Muscle of leg (tissue), 3 donors: ENCODE measurements at regions not wholly inside any gene's neighbourhood (a gene's known extent, or its start where the extent isn't known, plus 50 kb on each side); places are given as distances from the start of the nearest gene placed in this dataset.

Source experiments
- DNase-seq: peaks from one replicate; pipeline ENCODE4 v3.0.0; 2013
- H3K27ac ChIP-seq: one replicate; pipeline ENCODE4 v1.5.1; 2013; ENCODE audit warnings: mild to moderate bottlenecking, low read length, control low read depth
- H3K27me3 ChIP-seq: one replicate; pipeline ENCODE4 v1.6.1; 2013; ENCODE audit warnings: low read length; ENCODE audit not compliant: control insufficient read depth, insufficient read depth
- H3K36me3 ChIP-seq: one replicate; pipeline ENCODE4 v1.6.1; 2013; ENCODE audit warnings: low read length; ENCODE audit not compliant: control insufficient read depth, insufficient read depth
- H3K4me1 ChIP-seq: one replicate; pipeline ENCODE4 v1.6.1; 2013; ENCODE audit warnings: low read length; ENCODE audit not compliant: control insufficient read depth, insufficient read depth
- H3K4me3 ChIP-seq: one replicate; pipeline ENCODE4 v1.5.1; 2013; ENCODE audit warnings: low read length, control low read depth
- H3K9me3 ChIP-seq: replicated peaks from 2 replicates; pipeline ENCODE4 v1.6.1; 2013; ENCODE audit warnings: low read depth, low read length; ENCODE audit not compliant: control insufficient read depth
- WGBS: methylation state at CpG from one replicate; pipeline ENCODE4 v1.1.5; 2013; ENCODE audit warnings: missing lambda C conversion rate; ENCODE audit not compliant: insufficient coverage; 5-methylcytosine and 5-hydroxymethylcytosine counted together

GRCh38 chr3:137224464-137224863, 266.7 kb downstream of the IL20RB start:
- Histone ChIP-seq H3K27me3 (no peaks in the 10 kb centered on the region), H3K36me3 (no peaks in the 10 kb centered on the region), H3K27ac (no peak overlapping the region), H3K4me1 (no peaks in the 10 kb centered on the region), H3K9me3 (peaks cover 3% of the 10 kb centered on the region), H3K4me3 (no peak overlapping the region)
- 91% methylated on average over 2 of the region's 3 CpGs for WGBS
- no peak for DNase-seq

DNA sequence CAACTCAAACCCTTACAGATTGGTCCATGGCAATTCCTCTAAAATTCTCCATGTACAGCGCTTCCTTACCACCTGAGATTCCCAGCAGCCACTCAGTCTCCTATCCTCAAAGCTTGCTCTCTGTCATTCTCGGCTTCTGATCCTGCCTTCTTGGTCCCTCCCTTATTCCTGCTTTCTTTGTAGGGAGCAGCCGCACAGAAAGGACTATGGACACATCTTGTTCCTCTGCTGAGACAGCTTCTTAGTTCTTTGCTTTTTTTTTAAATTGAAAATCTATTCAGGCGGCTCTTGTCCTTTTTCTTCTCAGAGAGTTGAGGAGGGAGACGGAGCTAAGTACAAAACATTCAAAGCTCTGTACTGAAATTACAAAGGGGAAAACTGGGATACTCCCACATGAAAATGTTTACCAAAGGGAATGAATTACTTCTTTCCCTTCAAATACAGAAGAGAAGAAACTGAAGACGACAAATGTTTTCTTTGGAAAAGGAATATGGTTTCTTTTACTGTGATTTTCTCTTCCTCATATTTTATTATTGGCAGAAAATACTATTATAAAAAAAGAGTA, 285.1 kb downstream of the IL20RB start:
- 68% methylated on average over 2 of the region's 6 CpGs for WGBS
- Histone ChIP-seq H3K27me3 (no peaks in the 10 kb centered on the region), H3K27ac (no peak overlapping the region), H3K4me1 (no peaks in the 10 kb centered on the region), H3K36me3 (no peaks in the 10 kb centered on the region), H3K9me3 (no peaks in the 10 kb centered on the region), H3K4me3 (no peak overlapping the region)
- no peak for DNase-seq

- H3K27me3 ChIP-seq = no peaks in the 10 kb centered on the region
- no peaks in the 10 kb centered on the region for H3K36me3 ChIP-seq
- H3K27ac ChIP-seq = no peak overlapping the region
- no CpG with 5 or more reads among the region's 2 CpGs for WGBS
- H3K9me3 ChIP-seq = peaks cover 2% of the 10 kb centered on the region
- no peak for DNase-seq
- H3K4me3 ChIP-seq = no peak overlapping the region
- H3K4me1 ChIP-seq = no peaks in the 10 kb centered on the region
Measured at GRCh38 chr3:137246491-137246890, 288.7 kb downstream of the IL20RB start.

DNA sequence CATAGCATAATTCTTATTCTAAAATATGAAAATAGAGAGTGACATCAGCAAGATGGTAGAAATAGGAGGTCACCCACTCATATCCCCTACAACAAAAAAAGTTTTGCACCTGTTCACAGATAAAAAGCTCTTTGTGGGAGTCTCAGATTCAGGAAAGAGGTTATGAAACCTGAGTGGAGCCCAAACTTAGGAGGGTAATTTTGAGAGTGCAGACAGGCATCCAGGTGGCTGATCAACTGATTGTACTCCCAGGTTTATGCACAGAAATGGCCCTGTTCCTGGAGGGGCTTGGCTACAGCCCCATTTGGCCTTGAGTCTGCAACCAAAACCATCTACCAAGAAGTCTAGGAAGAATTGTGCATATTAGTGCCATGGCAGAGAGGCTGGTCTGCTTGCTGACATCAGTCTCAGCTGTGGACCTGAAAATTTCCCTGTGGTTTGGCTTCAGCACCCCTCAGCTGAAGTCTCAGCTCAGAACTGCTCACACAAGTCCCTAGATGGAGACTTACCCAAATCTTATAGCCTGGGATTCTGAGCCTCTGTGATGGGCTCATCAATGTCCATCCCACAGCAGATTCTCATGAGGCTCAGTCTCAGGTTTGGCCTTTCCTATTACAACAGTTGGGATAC, 291.6 kb downstream of the IL20RB start:
- no peak overlapping the region for H3K4me3 ChIP-seq
- no peak overlapping the region for H3K27ac ChIP-seq
- H3K27me3 ChIP-seq = no peaks in the 10 kb centered on the region
- peaks cover 5% of the 10 kb centered on the region for H3K9me3 ChIP-seq
- no peak for DNase-seq
- H3K4me1 ChIP-seq = no peaks in the 10 kb centered on the region
- no peaks in the 10 kb centered on the region for H3K36me3 ChIP-seq

DNA sequence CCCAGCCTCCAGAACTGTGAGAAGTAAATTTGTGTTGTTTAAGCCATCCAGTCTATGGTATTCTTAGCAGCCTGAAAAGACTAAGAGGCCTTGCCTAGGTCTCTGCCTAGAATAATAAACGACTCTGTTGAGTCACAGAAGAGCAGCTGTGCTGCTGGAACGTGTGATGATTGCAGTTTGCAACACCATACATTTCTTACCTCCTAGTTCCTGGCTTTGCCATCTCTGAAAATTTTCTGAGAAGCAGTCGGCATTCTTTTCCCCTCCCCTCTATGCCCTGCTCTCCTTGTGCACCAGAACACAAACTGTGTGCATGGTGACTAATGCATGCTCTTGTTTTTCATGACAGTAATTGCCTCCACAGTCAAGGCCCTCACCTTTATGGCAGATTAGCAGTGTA, 301.3 kb downstream of the IL20RB start:
- 86% methylated on average over 1 of the region's 3 CpGs for WGBS
- no peak overlapping the region for H3K4me3 ChIP-seq
- H3K4me1 ChIP-seq = peaks cover 13% of the 10 kb centered on the region
- H3K9me3 ChIP-seq = no peaks in the 10 kb centered on the region
- H3K27me3 ChIP-seq = no peaks in the 10 kb centered on the region
- H3K36me3 ChIP-seq = no peaks in the 10 kb centered on the region
- peak; percentile 16 for DNase-seq
- H3K27ac ChIP-seq = no peak overlapping the region

DNA sequence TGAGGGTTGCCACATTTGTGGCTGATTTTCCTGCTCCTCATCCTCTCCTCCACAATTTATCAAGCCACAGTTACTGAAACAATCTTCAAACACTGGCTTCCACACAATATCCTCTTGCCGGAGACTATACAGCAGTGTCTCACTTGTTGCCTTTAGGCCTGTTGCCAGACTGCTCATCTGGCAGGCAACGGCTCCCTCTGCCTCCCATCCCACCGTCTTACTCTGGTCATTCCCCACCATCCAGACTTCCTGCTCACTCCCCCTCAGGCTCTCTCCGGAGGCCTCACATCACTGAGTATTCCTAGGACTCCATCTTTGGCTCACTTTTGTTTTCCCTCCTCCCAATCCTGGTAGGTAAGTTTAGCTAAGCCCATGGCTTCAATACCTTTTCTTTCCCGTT, 301.9 kb downstream of the IL20RB start:
- no peaks in the 10 kb centered on the region for H3K27me3 ChIP-seq
- 3% methylated on average over 4 of the region's 5 CpGs for WGBS
- peak; percentile 69 for DNase-seq
- no peaks in the 10 kb centered on the region for H3K36me3 ChIP-seq
- H3K9me3 ChIP-seq = no peaks in the 10 kb centered on the region
- H3K27ac ChIP-seq = no peak overlapping the region
- no peak overlapping the region for H3K4me3 ChIP-seq
- peaks cover 18% of the 10 kb centered on the region for H3K4me1 ChIP-seq

- 4% methylated on average over 13 of the region's 14 CpGs for WGBS
- H3K4me3 ChIP-seq = no peak overlapping the region
- peak overlapping the region; percentile 67 for H3K27ac ChIP-seq
- H3K9me3 ChIP-seq = no peaks in the 10 kb centered on the region
- H3K36me3 ChIP-seq = no peaks in the 10 kb centered on the region
- peak; percentile 88 for DNase-seq
- peaks cover 17% of the 10 kb centered on the region for H3K4me1 ChIP-seq
- H3K27me3 ChIP-seq = no peaks in the 10 kb centered on the region
Measured at GRCh38 chr3:137264071-137264820, 306.5 kb downstream of the IL20RB start.

- WGBS = no CpG with 5 or more reads among the region's 3 CpGs
- Histone ChIP-seq H3K27me3 (no peaks in the 10 kb centered on the region), H3K9me3 (no peaks in the 10 kb centered on the region), H3K27ac (peak overlapping the region; percentile 67), H3K36me3 (no peaks in the 10 kb centered on the region), H3K4me1 (peaks cover 16% of the 10 kb centered on the region), H3K4me3 (no peak overlapping the region)
- no peak for DNase-seq
Measured at GRCh38 chr3:137264843-137265330, 307.1 kb downstream of the IL20RB start.

GRCh38 chr3:137282871-137283270, 325.1 kb downstream of the IL20RB start:
- no peaks in the 10 kb centered on the region for H3K4me1 ChIP-seq
- no peak overlapping the region for H3K4me3 ChIP-seq
- no peaks in the 10 kb centered on the region for H3K36me3 ChIP-seq
- no peak overlapping the region for H3K27ac ChIP-seq
- H3K9me3 ChIP-seq = no peaks in the 10 kb centered on the region
- no peaks in the 10 kb centered on the region for H3K27me3 ChIP-seq
- no peak for DNase-seq

DNA sequence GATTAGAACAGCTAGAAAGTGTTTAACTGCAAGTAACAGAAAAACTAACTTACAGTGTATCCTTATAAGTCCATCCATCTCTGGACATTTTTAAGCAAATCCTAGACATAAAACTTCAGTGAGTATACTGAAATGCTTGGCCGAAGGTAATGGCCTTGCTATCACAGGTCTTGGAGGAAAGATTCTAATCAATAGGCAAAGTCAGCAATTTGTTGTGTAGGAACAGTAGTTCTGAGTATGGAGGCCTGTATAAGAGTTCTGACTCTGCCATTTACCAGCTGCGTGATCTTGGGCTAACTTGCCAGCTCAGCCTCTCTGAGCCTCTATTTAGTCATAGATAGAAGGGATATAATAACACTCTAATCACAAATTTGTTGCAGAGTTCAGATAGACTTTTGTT, 328.1 kb downstream of the IL20RB start:
- no peak overlapping the region for H3K27ac ChIP-seq
- no peaks in the 10 kb centered on the region for H3K4me1 ChIP-seq
- H3K4me3 ChIP-seq = no peak overlapping the region
- H3K27me3 ChIP-seq = no peaks in the 10 kb centered on the region
- H3K36me3 ChIP-seq = no peaks in the 10 kb centered on the region
- WGBS = no CpG with 5 or more reads among the region's 2 CpGs
- H3K9me3 ChIP-seq = no peaks in the 10 kb centered on the region
- DNase-seq = no peak
